DOHH2 (cell line): ENCODE measurements at regions not wholly inside any gene's neighbourhood (a gene's known extent, or its start where the extent isn't known, plus 50 kb on each side); places are given as distances from the start of the nearest gene placed in this dataset.

Source experiments
- H3F3A ChIP-seq: fragments of 200-600 bp; sonication (generic), shearing (Covaris generic); 2 replicates; pipeline ENCODE4 v1.6.0; 2016; ENCODE audit warnings: antibody characterized with exemption, mild to moderate bottlenecking; ENCODE audit not compliant: control insufficient read depth, insufficient read depth
- H3K27ac ChIP-seq: fragments of 200-600 bp; sonication (generic); 2 replicates; pipeline ENCODE4 v1.5.1; 2014; ENCODE audit warnings: low read depth, mild to moderate bottlenecking, low read length, moderate library complexity
- H3K27me3 ChIP-seq: fragments of 200-600 bp; sonication (generic); 2 replicates; pipeline ENCODE4 v1.6.1; 2014; ENCODE audit warnings: mild to moderate bottlenecking, low read length, mixed read lengths; ENCODE audit not compliant: control insufficient read depth
- H3K36me3 ChIP-seq: fragments of 200-600 bp; sonication (generic); 2 replicates; pipeline ENCODE4 v1.6.1; 2014; ENCODE audit warnings: mild to moderate bottlenecking, low read length, moderate library complexity, mixed read lengths; ENCODE audit not compliant: control insufficient read depth
- H3K4me1 ChIP-seq: fragments of 200-600 bp; sonication (generic); 2 replicates; pipeline ENCODE4 v1.6.1; 2014; ENCODE audit warnings: mild to moderate bottlenecking, low read length, mixed read lengths; ENCODE audit not compliant: control insufficient read depth
- H3K4me2 ChIP-seq: fragments of 200-600 bp; sonication (generic); 2 replicates; pipeline ENCODE4 v1.6.0; 2014; ENCODE audit warnings: mild to moderate bottlenecking, low read length, moderate library complexity
- H3K4me3 ChIP-seq: fragments of 200-600 bp; sonication (generic); 2 replicates; pipeline ENCODE4 v1.5.1; 2014; ENCODE audit warnings: mild to moderate bottlenecking, low read length, mixed read lengths
- H3K79me2 ChIP-seq: fragments of 200-600 bp; sonication (generic); 2 replicates; pipeline ENCODE4 v1.6.1; 2014; ENCODE audit warnings: mild to moderate bottlenecking, low read length, mixed read lengths; ENCODE audit not compliant: control insufficient read depth
- H3K9me2 ChIP-seq: fragments of 200-600 bp; sonication (generic); replicated peaks from 2 replicates; pipeline ENCODE4 v1.6.1; 2014; ENCODE audit warnings: mild to moderate bottlenecking, low read length, mixed read lengths; ENCODE audit not compliant: control insufficient read depth
- H3K9me3 ChIP-seq: fragments of 200-600 bp; sonication (generic); 2 replicates; pipeline ENCODE4 v1.6.1; 2014; ENCODE audit warnings: antibody characterized with exemption, low read length, mixed read lengths; ENCODE audit not compliant: control insufficient read depth, insufficient read depth
- H4K20me1 ChIP-seq: fragments of 200-600 bp; sonication (generic); 2 replicates; pipeline ENCODE4 v1.6.0; 2014; ENCODE audit warnings: low read depth, mild to moderate bottlenecking, antibody characterized with exemption, low read length, moderate library complexity; ENCODE audit not compliant: control insufficient read depth, insufficient read depth
- CTCF ChIP-seq: fragments of 200-600 bp; sonication (generic); IDR thresholded peaks from one replicate; pipeline ENCODE4 v1.5.1; 2014; ENCODE audit warnings: antibody characterized with exemption, mild to moderate bottlenecking, low read depth, low read length; ENCODE audit not compliant: poor library complexity, severe bottlenecking
- EZH2phosphoT487 ChIP-seq: fragments of 200-600 bp; sonication (generic); IDR thresholded peaks from 2 replicates; pipeline ENCODE4 v1.6.1; 2017; ENCODE audit warnings: borderline replicate concordance, mild to moderate bottlenecking, antibody characterized with exemption, low read length, moderate library complexity, mixed read lengths

GRCh38 chr4:43089730-43090129 is 197.2 kb downstream of the GRXCR1 start:
- no peaks in the 10 kb centered on the region for H3K27me3 ChIP-seq
- H3K9me2 ChIP-seq, result no peaks in the 10 kb centered on the region
- H3K9me3 ChIP-seq, result no peaks in the 10 kb centered on the region
- TF ChIP-seq CTCF (no peak), EZH2phosphoT487 (no peak)
- no peaks in the 10 kb centered on the region for H3F3A ChIP-seq
- no peak overlapping the region for H3K27ac ChIP-seq
- no peaks in the 10 kb centered on the region for H3K4me1 ChIP-seq
- no peaks in the 10 kb centered on the region for H4K20me1 ChIP-seq
- H3K36me3 ChIP-seq, result no peaks in the 10 kb centered on the region
- no peaks in the 10 kb centered on the region for H3K79me2 ChIP-seq
- no peak overlapping the region for H3K4me2 ChIP-seq
- no peak overlapping the region for H3K4me3 ChIP-seq

- Histone ChIP-seq H3K27me3 (no peaks in the 10 kb centered on the region), H3K79me2 (no peaks in the 10 kb centered on the region), H3K27ac (no peak overlapping the region), H3K4me1 (no peaks in the 10 kb centered on the region), H3K9me3 (no peaks in the 10 kb centered on the region), H3K4me2 (no peak overlapping the region), H3K9me2 (no peaks in the 10 kb centered on the region), H4K20me1 (no peaks in the 10 kb centered on the region), H3K4me3 (no peak overlapping the region), H3F3A (no peaks in the 10 kb centered on the region), H3K36me3 (no peaks in the 10 kb centered on the region)
- no peak for TF ChIP-seq CTCF
- no peak for TF ChIP-seq EZH2phosphoT487
These were observed 210.5 kb downstream of the GRXCR1 start for GRCh38 chr4:43103048-43103447.

- TF ChIP-seq EZH2phosphoT487 (no peak), CTCF (no peak)
- Histone ChIP-seq H3K27me3 (no peaks in the 10 kb centered on the region), H3K27ac (no peak overlapping the region), H3K4me3 (no peak overlapping the region), H3K79me2 (no peaks in the 10 kb centered on the region), H3K36me3 (no peaks in the 10 kb centered on the region), H3K4me1 (no peaks in the 10 kb centered on the region), H3K4me2 (no peak overlapping the region), H3F3A (no peaks in the 10 kb centered on the region), H3K9me3 (no peaks in the 10 kb centered on the region), H3K9me2 (no peaks in the 10 kb centered on the region), H4K20me1 (no peaks in the 10 kb centered on the region)
These were observed 219.6 kb downstream of the GRXCR1 start for GRCh38 chr4:43112139-43112538.

GRCh38 chr4:43113196-43113595 is 220.7 kb downstream of the GRXCR1 start:
- H3K4me2 ChIP-seq, result no peak overlapping the region
- H3K36me3 ChIP-seq, result no peaks in the 10 kb centered on the region
- H3K4me1 ChIP-seq, result no peaks in the 10 kb centered on the region
- H3K9me2 ChIP-seq, result no peaks in the 10 kb centered on the region
- no peaks in the 10 kb centered on the region for H3F3A ChIP-seq
- H3K79me2 ChIP-seq, result no peaks in the 10 kb centered on the region
- no peak for TF ChIP-seq EZH2phosphoT487
- TF ChIP-seq CTCF, result no peak
- no peaks in the 10 kb centered on the region for H4K20me1 ChIP-seq
- H3K9me3 ChIP-seq, result no peaks in the 10 kb centered on the region
- H3K27ac ChIP-seq, result no peak overlapping the region
- no peaks in the 10 kb centered on the region for H3K27me3 ChIP-seq
- no peak overlapping the region for H3K4me3 ChIP-seq
